IMR-90 (cell line): ENCODE measurements at regions not wholly inside any gene's neighbourhood (a gene's known extent, or its start where the extent isn't known, plus 50 kb on each side); places are given as distances from the start of the nearest gene placed in this dataset.
A peak's percentile ranks its signal among the peaks of the same experiment; 100 is the strongest.

Experiments
- ATAC-seq: fragments of 200-7000 bp; cut with Tn5 transposase; 2 replicates; pipeline ENCODE4 v1.9.1; 2020; ENCODE audit warnings: low read depth, mild to moderate bottlenecking, moderate library complexity
- BruUV-seq: library from RNA; stranded (reverse); fragments of 400-500 nt; replicated peaks from 2 replicates; lab custom pipeline; 2021; lab: Mats Ljungman, UMichigan
- CTCF ChIA-PET: fragments of 300-600 bp; formaldehyde crosslinking; extraction: SDS; loops from one replicate; lab custom pipeline; 2021; ENCODE audit warnings: antibody characterized with exemption; lab: Yijun Ruan, JAX
- POLR2A ChIA-PET: fragments of 300-600 bp; sonication (Branson Sonifier 250); formaldehyde crosslinking; loops from one replicate; lab custom pipeline; 2022; ENCODE audit warnings: antibody characterized with exemption; ENCODE audit not compliant: unreplicated experiment; lab: Charles Lee
- DNase-seq: peaks from one replicate; pipeline ENCODE4 v3.0.0; 2013
- H2AFZ ChIP-seq: replicated peaks from 2 replicates; pipeline ENCODE3; 2013; ENCODE audit warnings: low read length, mild to moderate bottlenecking; ENCODE audit not compliant: poor library complexity
- H2AK5ac ChIP-seq: 2 replicates; pipeline ENCODE4 v1.6.1; 2013; ENCODE audit warnings: low read depth, low read length, inconsistent platforms
- H2AK9ac ChIP-seq: replicated peaks from 2 replicates; pipeline ENCODE3; 2013; ENCODE audit warnings: mild to moderate bottlenecking, low read depth, low read length, moderate library complexity; ENCODE audit not compliant: poor library complexity
- H2BK120ac ChIP-seq: 2 replicates; pipeline ENCODE4 v1.6.1; 2013; ENCODE audit warnings: low read depth, low read length, inconsistent platforms
- H2BK15ac ChIP-seq: 3 replicates; pipeline ENCODE4 v1.6.1; 2013; ENCODE audit warnings: low read depth, low read length, inconsistent platforms
- H2BK20ac ChIP-seq: 2 replicates; pipeline ENCODE4 v1.6.1; 2013; ENCODE audit warnings: low read depth, mild to moderate bottlenecking, inconsistent platforms, low read length, moderate library complexity
- H2BK5ac ChIP-seq: 2 replicates; pipeline ENCODE4 v1.6.1; 2013; ENCODE audit warnings: mild to moderate bottlenecking, low read depth, low read length, inconsistent platforms; ENCODE audit not compliant: poor library complexity, severe bottlenecking
- H3K14ac ChIP-seq: replicated peaks from 2 replicates; pipeline ENCODE4 v1.6.1; 2013; ENCODE audit warnings: low read depth, low read length, inconsistent platforms
- H3K18ac ChIP-seq: 2 replicates; pipeline ENCODE4 v1.6.1; 2013; ENCODE audit warnings: low read depth, low read length, control low read depth
- H3K23ac ChIP-seq: 2 replicates; pipeline ENCODE4 v1.6.1; 2013; ENCODE audit warnings: low read depth, low read length, inconsistent platforms
- H3K27ac ChIP-seq: 2 replicates; pipeline ENCODE4 v1.5.1; 2013; ENCODE audit warnings: mild to moderate bottlenecking, control low read depth, low read length; ENCODE audit not compliant: insufficient read depth
- H3K27me3 ChIP-seq: 2 replicates; pipeline ENCODE4 v1.6.1; 2013; ENCODE audit warnings: low read length; ENCODE audit not compliant: control insufficient read depth, insufficient read depth
- H3K36me3 ChIP-seq: 2 replicates; pipeline ENCODE4 v1.6.1; 2013; ENCODE audit warnings: low read length, mixed read lengths; ENCODE audit not compliant: control insufficient read depth, insufficient read depth
- H3K4ac ChIP-seq: 2 replicates; pipeline ENCODE4 v1.6.1; 2013; ENCODE audit warnings: low read depth, low read length, inconsistent platforms
- H3K4me1 ChIP-seq: 2 replicates; pipeline ENCODE4 v1.6.1; 2013; ENCODE audit warnings: low read length, mixed read lengths; ENCODE audit not compliant: control insufficient read depth, insufficient read depth
- H3K4me2 ChIP-seq: 2 replicates; pipeline ENCODE4 v1.6.1; 2013; ENCODE audit warnings: low read depth, mild to moderate bottlenecking, control low read depth, low read length, moderate library complexity
- H3K4me3 ChIP-seq: 2 replicates; pipeline ENCODE4 v1.5.1; 2013; ENCODE audit warnings: low read depth, mild to moderate bottlenecking, control low read depth, low read length, moderate library complexity; ENCODE audit not compliant: insufficient read depth
- H3K56ac ChIP-seq: 2 replicates; pipeline ENCODE4 v1.6.1; 2013; ENCODE audit warnings: low read length, inconsistent platforms; ENCODE audit not compliant: insufficient read depth; ENCODE audit errors: extremely low read depth
- H3K79me1 ChIP-seq, 2 experiments: 2 replicates each; pipeline ENCODE4 v1.6.1; 2013; ENCODE audit warnings: low read length in 2 of 2, inconsistent platforms in 1 of 2, low read depth in 1 of 2
- H3K9ac ChIP-seq: 2 replicates; pipeline ENCODE4 v1.6.1; 2013; ENCODE audit warnings: low read depth, low read length, control low read depth
- H3K9me1 ChIP-seq: 2 replicates; pipeline ENCODE4 v1.6.1; 2013; ENCODE audit warnings: low read length, inconsistent platforms; ENCODE audit not compliant: insufficient read depth
- H3K9me3 ChIP-seq: 2 replicates; pipeline ENCODE4 v1.6.1; 2013; ENCODE audit warnings: low read length; ENCODE audit not compliant: control insufficient read depth, insufficient read depth
- H4K20me1 ChIP-seq: 2 replicates; pipeline ENCODE4 v1.6.1; 2013; ENCODE audit warnings: low read length, inconsistent platforms; ENCODE audit not compliant: insufficient read depth
- H4K5ac ChIP-seq: 2 replicates; pipeline ENCODE4 v1.6.1; 2013; ENCODE audit warnings: mild to moderate bottlenecking, low read depth, low read length, control low read depth
- H4K8ac ChIP-seq, 2 experiments: 2 replicates each; pipeline ENCODE4 v1.6.1; 2013; ENCODE audit warnings: low read depth in 2 of 2, low read length in 2 of 2, control low read depth in 1 of 2, inconsistent platforms in 1 of 2
- H4K91ac ChIP-seq: 2 replicates; pipeline ENCODE4 v1.6.1; 2013; ENCODE audit warnings: low read depth, low read length, inconsistent platforms; ENCODE audit not compliant: insufficient read depth
- CHD1 ChIP-seq: IDR thresholded peaks from 2 replicates; pipeline ENCODE4 v1.6.1; 2012; ENCODE audit warnings: low read depth, low read length, improper control_type of control experiment
- MAFK ChIP-seq: IDR thresholded peaks from 2 replicates; pipeline ENCODE4 v1.6.1; 2012; ENCODE audit warnings: low read depth, low read length, improper control_type of control experiment
- MAZ ChIP-seq: IDR thresholded peaks from 2 replicates; pipeline ENCODE4 v1.6.1; 2012; ENCODE audit warnings: low read depth, mild to moderate bottlenecking, low read length, improper control_type of control experiment, moderate library complexity, borderline replicate concordance
- MXI1 ChIP-seq: IDR thresholded peaks from 2 replicates; pipeline ENCODE4 v1.6.1; 2012; ENCODE audit warnings: low read depth, mild to moderate bottlenecking, low read length, moderate library complexity, borderline replicate concordance
- NFE2L2 ChIP-seq: fragments of 150-350 bp; IDR thresholded peaks from 2 replicates; pipeline ENCODE4 v1.6.1; 2016; ENCODE audit warnings: low read depth, mild to moderate bottlenecking, low read length
- POLR2A ChIP-seq: IDR thresholded peaks from 2 replicates; pipeline ENCODE4 v1.6.1; 2012; ENCODE audit warnings: mild to moderate bottlenecking, low read depth, low read length
- WGBS, 2 experiments: methylation state at CpG; one replicate each; pipeline versions ENCODE4 v1.1.5 to v1.1.7; 2013; ENCODE audit warnings: missing lambda C conversion rate in 2 of 2; ENCODE audit not compliant: insufficient read length in 1 of 2; ENCODE audit errors: extremely low coverage in 2 of 2; 5-methylcytosine and 5-hydroxymethylcytosine counted together
- dilution Hi-C: fragments of 300-500 bp; cut with HindIII; formaldehyde crosslinking; loops from one replicate; pipeline ENCODE4 v1.14.3; 2018; ENCODE audit warnings: low sequenced_read_pairs; ENCODE audit not compliant: unreplicated experiment
- in situ Hi-C: fragments of 300-500 bp; cut with MboI; formaldehyde crosslinking; loops from 3 replicates; pipeline ENCODE4 v1.14.3; 2019; ENCODE audit warnings: low sequenced_read_pairs, inconsistent platforms, mixed read lengths
- intact Hi-C: fragments of 100-400 bp; cut with micrococcal nuclease; formaldehyde crosslinking; loops from 2 replicates; pipeline ENCODE4 v1.10.0; 2022

DNA sequence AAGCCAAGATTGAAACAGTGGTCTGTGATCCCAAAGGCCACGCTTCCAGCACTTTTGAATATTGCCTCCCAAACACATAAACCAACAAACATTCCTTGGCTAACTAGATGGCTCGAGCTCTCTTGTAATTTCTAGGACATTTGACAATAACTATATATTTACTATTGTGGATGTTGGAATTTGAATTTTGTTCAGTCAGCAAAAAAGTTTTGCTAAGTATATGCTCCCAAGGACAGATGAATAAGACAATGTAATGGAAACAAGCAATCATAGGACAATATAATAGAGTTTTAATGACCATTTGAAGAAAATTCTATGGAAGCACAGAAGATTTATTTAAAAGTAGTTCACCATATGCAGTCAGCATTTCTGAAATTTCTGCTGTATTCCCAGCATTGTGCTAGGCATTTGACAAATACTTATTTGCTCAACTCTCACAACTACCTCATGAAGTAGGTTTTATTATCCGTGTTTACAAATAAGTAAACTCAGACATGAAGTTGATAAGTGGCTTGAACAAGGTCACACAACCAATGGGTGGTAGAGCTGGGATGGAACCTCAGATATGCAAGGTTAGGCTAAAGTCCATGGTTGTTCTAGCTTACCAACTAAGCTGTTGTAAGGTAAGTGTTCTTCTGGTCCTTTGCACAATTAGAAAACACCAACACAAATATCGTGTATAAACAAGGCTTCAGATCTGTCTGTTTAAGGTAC lies 205.1 kb downstream of the NUFIP1 start:
- Histone ChIP-seq H3K18ac (no peak overlapping the region), H2AK5ac (no peak overlapping the region), H3K27me3 (no peaks in the 10 kb centered on the region), H3K79me1 (no peaks in the 10 kb centered on the region), H3K27ac (no peak overlapping the region), H4K8ac (no peak overlapping the region), H3K4me1 (no peaks in the 10 kb centered on the region), H3K4me2 (no peak overlapping the region), H3K56ac (no peak overlapping the region), H2BK20ac (no peak overlapping the region), H2BK15ac (no peak overlapping the region), H3K9me1 (no peaks in the 10 kb centered on the region), H4K91ac (no peak overlapping the region), H3K4ac (no peak overlapping the region), H2BK120ac (no peak overlapping the region), H3K9me3 (no peaks in the 10 kb centered on the region), H3K23ac (no peak overlapping the region), H3K14ac (no peak overlapping the region), H4K20me1 (no peaks in the 10 kb centered on the region), H3K36me3 (no peaks in the 10 kb centered on the region), H2AK9ac (no peak overlapping the region), H4K5ac (no peak overlapping the region), H2BK5ac (no peak overlapping the region), H3K4me3 (no peak overlapping the region), H3K9ac (no peak overlapping the region), H2AFZ (no peak overlapping the region)
- in situ Hi-C loops = no loop called here
- ChIA-PET CTCF (no interaction called here), POLR2A (no interaction called here)
- dilution Hi-C loops = no loop called here
- no peak for TF ChIP-seq POLR2A
- peak; percentile 98 for TF ChIP-seq MAFK
- TF ChIP-seq MXI1 = no peak
- no peak for TF ChIP-seq NFE2L2
- TF ChIP-seq CHD1 = no peak
- no peak for TF ChIP-seq MAZ
- no TSS peak for BruUV-seq
- DNase-seq = no peak
- no CpG with 5 or more reads among the region's 4 CpGs for WGBS, 2 experiments
- ATAC-seq = no peak
- intact Hi-C loops = no loop called here
